Ureter (tissue), 1 donor: ENCODE measurements at regions not wholly inside any gene's neighbourhood (a gene's known extent, or its start where the extent isn't known, plus 50 kb on each side); places are given as distances from the start of the nearest gene placed in this dataset.
"Not testable (repeated sequence)": the region's sequence is repeated elsewhere in the genome, so short reads cannot be mapped to it uniquely, and the experiment has no call there.

Experiments used
- DNase-seq: peaks from one replicate; pipeline ENCODE4 v3.0.0-alpha.2; 2020; ENCODE audit warnings: low spot score
- donor health status: DM: yes; HTN: yes; CAD: no.

- DNase-seq, result no peak
Measured at GRCh38 chr7:53397911-53398310, 362.5 kb downstream of the POM121L12 start.

- DNase-seq, result no peak
Measured at GRCh38 chr7:53398566-53398965, 363.1 kb downstream of the POM121L12 start.

GRCh38 chr7:53413021-53413420, 377.6 kb downstream of the POM121L12 start:
- DNase-seq, result no peak

GRCh38 chr7:53415816-53416215, 380.4 kb downstream of the POM121L12 start:
- DNase-seq, result no peak

- DNase-seq, result no peak
Measured at GRCh38 chr7:53418834-53419482, 383.5 kb downstream of the POM121L12 start.

- no peak for DNase-seq
Measured at GRCh38 chr7:53420550-53420949, 385.1 kb downstream of the POM121L12 start.

- DNase-seq, result peak; percentile 43
Measured at GRCh38 chr7:53422291-53422690, 386.9 kb downstream of the POM121L12 start.

GRCh38 chr7:53426145-53426750, 390.8 kb downstream of the POM121L12 start:
- DNase-seq, result no peak

GRCh38 chr7:53428045-53428444, 392.6 kb downstream of the POM121L12 start:
- no peak for DNase-seq

- no peak for DNase-seq
Measured at GRCh38 chr7:53431901-53432300, 396.5 kb downstream of the POM121L12 start.

GRCh38 chr7:53437336-53437735, 401.9 kb downstream of the POM121L12 start:
- no peak for DNase-seq

- no peak for DNase-seq
Measured at GRCh38 chr7:53446170-53446569, 410.7 kb downstream of the POM121L12 start.

- DNase-seq, result no peak
Measured at GRCh38 chr7:53458636-53459035, 423.2 kb downstream of the POM121L12 start.

- DNase-seq, result no peak
Measured at GRCh38 chr7:53466371-53466770, 430.9 kb downstream of the POM121L12 start.

- DNase-seq, result no peak
Measured at GRCh38 chr7:53470336-53470970, 435.0 kb downstream of the POM121L12 start.

- DNase-seq, result no peak
Measured at GRCh38 chr7:53473371-53473770, 437.9 kb downstream of the POM121L12 start.

GRCh38 chr7:53475776-53476175, 440.3 kb downstream of the POM121L12 start:
- no peak for DNase-seq

- DNase-seq, result no peak
Measured at GRCh38 chr7:53476566-53476965, 441.1 kb downstream of the POM121L12 start.

GRCh38 chr7:53485354-53485753, 449.9 kb downstream of the POM121L12 start:
- DNase-seq, result no peak

- no peak for DNase-seq
Measured at GRCh38 chr7:53491051-53491450, 455.6 kb downstream of the POM121L12 start.

- not testable (repeated sequence) for DNase-seq
Measured at GRCh38 chr7:53495181-53495580, 459.7 kb downstream of the POM121L12 start.

- DNase-seq, result no peak
Measured at GRCh38 chr7:53500076-53500475, 464.6 kb downstream of the POM121L12 start.

- DNase-seq, result no peak
Measured at GRCh38 chr7:53504914-53505313, 469.5 kb downstream of the POM121L12 start.
